IPS-NIHi7 (cell line): ENCODE measurements at regions not wholly inside any gene's neighbourhood (a gene's known extent, or its start where the extent isn't known, plus 50 kb on each side); places are given as distances from the start of the nearest gene placed in this dataset.
A peak's percentile ranks its signal among the peaks of the same experiment; 100 is the strongest.

Source experiments
- DNase-seq: peaks from one replicate; pipeline ENCODE4 v3.0.0; 2012; ENCODE audit warnings: mixed read lengths; ENCODE audit errors: extremely low spot score

DNA sequence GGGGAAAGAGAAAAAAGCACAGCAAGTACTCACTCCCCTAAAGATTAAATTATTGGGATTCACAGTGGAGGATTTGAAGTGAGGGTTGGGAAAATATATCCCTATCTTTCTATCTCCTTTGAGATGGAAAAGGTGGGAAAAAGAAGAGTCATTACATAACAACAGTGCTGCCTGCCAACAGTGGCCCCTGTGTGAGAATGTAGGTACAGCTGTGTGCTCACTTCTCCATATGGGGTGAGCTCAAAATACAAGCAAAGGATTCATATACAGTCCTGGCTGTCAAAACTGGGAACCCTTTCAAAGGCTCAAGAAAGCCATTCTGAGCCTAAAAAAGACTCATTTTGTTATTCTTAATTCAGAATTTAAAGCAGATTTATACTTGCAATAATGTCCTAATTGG, 458.5 kb downstream of the GPAM start:
- peak; percentile 16 for DNase-seq

DNA sequence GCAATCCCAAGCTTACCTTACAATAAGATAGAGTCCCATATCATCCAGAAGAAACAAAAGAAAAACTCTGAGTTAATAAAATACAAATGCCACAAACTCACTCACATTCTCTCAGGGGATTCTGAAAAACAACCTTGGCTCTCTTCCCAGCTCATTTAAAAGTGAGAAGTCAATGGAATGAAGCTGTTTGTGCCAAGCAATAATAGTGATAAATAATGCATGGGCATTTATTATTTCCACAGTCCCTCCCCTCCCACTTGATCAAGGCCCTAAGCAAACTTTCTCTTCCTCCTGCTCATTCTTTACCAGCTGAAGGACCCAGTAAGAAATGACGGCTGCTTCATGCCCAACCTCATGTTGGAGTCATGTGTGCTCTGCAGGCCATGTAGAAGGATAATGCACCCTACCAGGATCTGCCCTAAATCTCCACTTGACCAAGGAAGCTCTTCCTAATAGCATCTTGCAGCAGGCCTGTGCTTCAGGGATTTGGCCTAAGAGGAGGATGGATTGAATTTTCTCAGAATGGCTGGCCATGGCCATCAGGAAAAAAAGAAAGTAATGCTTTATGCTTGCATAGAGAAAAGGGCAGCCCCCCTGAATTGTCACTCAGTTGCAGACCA, 451.3 kb downstream of the GPAM start:
- no peak for DNase-seq

DNA sequence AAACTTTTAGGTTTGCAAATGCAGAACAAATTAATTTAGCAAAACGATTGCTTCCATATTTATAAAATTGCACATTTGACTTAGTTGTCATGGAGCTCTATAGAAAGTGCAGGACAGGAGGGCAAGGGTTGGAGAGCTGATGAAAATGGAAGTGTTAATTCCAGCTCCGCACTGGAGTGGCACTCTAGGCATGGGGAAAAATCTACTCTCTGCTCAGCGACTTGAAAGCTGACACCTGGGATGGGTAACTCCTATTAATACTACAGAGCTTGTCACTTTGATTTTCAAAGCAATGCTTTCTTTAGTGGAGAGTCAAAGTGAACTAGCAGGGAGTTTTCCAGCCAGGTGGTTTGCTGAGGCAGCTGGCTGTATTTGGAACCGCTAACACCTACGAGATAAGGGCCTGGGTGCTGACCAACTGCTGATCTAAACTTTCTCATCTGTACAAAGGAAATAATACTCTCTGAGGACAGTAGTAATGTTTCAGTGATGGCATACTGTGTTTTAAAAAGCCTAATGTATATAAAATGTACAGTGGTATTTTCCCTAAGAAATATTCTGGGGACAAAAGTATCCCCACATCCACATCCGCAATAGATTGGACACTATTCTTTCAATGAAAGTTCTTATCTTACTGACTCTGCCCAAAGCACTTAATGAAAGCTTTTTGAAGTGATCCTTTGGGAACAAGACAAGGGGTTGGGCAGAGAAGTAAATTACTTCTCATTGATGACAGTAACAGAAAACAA, 444.3 kb downstream of the GPAM start:
- peak; percentile 33 for DNase-seq

DNA sequence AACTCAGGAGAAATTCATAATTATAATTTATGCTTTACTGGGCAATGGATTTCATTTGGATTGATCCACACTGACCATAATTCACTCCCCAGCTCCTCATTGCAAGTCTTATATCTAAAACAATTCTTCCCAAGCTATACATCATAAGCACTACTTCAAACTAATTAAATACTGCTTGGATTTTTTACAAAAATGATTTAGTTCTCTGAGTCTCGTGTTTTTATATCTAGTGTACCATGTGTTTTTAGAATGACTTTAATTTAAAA, 443.8 kb downstream of the GPAM start:
- no peak for DNase-seq

DNA sequence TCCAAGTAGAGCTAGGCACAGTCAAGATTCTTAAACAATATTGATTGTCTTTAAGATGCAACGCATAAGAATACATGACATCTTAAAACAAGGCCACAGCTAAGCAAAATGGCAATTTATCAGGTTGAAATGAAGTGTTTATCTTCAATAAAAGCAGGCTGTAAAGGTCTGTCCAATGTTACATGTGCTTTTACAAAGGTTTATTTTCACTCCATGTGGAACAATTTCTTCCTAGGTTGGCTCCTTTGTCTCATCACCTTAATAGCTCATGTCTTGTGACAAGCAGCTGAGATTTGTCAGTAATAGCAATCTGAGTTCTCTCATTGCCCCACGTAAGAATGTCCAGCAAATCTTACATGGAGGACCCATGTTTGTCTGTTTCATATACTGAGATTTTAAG, 437.6 kb downstream of the GPAM start:
- DNase-seq = no peak

DNA sequence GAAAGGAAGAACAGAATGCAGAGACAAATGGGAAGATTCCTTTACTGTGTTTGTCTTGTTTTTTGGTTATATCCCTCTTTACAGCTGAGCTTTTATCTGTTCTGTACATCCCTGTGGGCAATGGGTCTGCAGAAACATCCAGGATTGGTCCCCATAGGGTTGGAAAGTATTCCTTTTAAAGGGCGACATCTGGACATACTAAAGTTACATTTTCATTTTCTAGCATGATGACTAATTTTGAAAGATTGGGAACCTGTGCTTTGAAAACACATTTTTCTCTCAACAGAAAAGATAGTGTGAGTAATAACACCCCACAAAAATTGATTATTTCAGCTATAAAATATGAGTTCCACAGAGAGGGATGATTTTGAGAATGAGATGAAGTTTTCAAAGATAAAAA, 435.8 kb downstream of the GPAM start:
- no peak for DNase-seq

DNA sequence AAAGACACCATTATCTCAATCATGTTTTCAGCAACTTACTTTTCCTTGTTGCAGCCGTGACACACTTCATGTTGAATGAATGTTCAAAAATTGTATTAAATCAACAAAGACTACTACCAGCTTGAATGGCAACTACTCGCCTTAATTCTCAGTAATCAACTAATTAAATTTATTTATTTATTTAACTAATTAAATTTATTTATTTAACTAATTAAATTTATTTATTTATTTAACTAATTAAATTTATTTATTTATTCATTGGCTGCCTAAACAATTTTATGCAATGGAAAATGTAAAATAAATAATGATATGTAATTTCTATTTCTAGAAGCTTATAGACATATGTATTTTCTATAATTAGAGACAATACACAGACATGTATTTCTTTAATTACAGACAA, 435.4 kb downstream of the GPAM start:
- DNase-seq = no peak

DNA sequence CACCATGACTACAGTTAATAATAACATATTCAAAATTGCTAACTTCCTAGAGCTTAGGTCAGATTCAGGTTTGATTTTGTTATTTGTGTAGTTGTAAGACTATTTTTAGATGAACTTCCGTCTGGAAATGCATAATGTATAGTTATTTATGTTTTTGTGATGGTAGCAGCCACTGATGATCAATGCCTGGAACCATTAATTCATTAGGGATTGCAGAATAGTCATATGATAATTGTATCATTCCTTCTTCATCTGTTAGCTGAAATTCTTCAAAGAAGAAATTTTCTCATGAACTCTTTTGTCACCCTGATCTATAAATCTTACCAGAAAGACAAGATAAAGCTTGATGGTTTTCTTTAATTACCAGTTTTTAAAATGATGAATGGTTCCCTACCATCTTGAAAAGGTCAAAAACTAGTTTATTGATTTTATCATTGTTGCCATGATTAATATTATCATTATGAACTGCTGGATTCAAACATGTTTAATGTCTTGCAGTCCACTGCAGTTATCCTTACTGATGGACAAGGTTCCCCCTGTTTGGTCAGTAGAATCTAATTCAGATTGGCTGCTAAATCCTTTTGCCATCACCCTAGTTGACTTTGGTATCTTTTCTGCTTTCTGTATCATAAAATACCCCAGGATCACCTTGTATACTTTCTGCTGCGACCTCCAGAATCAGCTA, 433.3 kb downstream of the GPAM start:
- DNase-seq = no peak

DNA sequence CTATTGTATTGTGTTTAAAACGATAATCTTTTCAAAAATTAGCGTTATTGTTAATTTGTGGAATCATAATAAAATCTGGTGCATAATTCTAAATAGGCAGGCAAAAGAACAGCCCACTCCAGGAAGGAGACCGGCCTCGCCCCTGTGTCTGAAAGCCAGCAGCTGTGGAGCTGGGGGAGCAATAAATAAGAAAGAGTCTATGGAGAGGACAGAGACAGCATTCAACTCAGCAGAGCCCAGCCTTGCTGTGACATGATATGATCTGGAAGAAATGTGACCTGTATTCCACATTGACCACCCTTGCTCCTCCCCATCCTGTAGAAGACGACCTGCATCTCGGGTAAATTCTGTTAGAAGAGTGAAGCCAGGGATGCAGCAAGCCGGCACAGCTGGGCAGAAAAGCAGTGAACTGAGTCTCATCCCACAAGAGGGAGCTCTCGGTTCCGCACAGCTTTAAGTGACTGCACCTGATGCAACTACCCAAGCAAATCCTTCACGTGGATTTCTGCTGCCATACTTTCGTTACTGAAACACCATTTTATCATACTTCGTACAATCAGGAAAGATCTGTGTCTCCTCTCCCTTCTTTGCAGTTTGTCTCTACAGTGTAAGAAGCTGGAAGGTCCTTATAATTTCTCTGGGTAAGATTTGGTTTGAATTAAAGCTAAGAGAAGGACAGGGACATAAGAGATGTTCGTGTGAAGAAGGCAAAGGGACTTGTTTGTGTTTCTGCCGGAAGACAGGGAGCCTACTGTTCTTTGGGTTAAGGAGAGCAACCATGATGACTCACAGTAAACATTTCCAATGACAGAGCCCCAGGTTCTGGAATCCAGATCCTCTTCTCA, 427.1 kb downstream of the GPAM start:
- peak; percentile 73 for DNase-seq

DNA sequence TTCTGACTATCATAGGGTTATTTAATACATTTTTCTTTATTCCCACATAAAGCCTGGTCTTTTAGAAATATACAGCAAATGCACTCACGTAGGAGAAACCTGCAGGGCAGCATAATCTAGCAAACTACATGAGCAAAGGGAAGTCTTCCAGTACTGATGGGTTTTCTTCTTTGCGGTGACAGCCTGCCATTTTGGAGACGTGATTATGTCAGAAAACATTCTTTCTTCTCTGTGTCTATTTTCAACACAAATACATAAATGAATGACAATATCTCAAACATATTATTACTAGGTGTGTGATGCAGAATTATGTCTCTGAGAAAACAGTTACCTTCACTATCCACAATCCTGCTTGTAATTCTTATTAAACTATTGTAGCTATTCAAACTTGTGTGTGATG, 425.0 kb downstream of the GPAM start:
- DNase-seq = no peak

DNA sequence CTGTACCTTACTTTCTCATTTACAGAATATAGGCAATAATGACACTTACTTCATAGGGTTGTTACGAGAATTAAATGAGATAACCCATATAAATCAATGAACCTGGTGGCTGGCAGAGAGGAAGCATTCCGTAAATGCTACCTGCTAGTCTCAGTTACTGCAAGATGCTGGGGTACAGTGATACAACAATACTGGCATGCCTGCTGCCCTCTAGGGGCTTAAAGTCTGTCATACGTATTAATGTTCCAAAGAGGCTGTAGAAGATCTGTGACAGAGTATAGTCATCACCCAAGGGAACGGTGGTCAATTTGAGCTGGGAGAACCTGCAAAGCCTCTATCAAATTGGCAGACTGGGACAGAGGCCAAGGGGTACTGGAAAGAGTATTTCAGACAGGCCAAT, 421.5 kb downstream of the GPAM start:
- no peak for DNase-seq

DNA sequence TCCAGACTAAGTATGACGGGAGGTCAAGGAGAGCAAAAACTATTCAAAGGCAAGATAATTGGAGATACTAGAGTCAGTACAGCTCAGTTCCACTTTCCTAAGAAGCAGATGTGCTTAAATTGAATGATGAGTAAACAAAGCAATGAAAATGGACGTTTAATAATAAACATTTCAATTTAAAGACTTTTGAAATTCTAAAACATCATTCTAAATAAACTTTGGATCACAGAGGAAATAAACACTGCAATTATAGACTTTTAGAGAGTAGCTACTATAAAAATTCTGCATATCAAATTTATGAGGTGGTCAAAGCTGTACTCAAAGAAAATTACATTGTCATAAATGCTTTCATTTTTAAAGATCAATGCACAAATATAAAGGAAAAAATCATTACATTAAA, 418.3 kb downstream of the GPAM start:
- no peak for DNase-seq

DNA sequence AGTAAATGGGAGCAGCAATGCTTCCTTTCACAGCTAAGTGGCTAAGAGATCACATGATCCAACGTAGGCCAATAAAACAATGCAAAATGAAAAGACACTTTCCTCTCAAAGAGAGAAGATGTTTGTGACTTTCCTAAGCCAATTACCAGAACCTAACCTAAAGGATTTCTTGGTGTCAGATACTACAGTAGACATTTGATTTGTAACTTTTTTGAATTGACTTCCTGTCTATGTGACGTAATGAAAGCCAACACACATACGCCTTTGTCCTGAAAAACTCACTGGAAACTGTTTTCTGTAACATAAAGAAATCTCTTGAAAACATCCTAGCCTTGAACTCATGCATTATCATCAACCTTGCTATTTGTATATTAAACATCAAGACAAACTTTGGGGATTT, 417.1 kb downstream of the GPAM start:
- DNase-seq = no peak

DNA sequence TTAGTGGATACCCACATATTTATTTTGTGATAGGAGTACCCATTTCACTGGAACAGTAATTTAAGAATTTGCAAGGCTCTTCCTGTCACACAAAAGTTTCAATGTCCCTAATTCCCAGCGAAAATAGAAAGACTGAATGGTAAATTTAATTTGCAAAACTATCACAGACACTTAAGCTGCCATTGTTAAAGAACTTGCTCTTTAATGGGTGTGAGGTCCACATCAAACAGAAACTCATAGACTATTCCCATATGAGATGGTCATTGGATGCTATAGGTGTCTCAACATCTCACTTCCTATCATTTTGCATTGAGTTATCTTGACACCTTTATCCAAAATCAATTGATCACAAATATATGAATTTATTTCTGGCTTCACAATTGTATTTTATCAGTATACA, 415.9 kb downstream of the GPAM start:
- DNase-seq = no peak

DNA sequence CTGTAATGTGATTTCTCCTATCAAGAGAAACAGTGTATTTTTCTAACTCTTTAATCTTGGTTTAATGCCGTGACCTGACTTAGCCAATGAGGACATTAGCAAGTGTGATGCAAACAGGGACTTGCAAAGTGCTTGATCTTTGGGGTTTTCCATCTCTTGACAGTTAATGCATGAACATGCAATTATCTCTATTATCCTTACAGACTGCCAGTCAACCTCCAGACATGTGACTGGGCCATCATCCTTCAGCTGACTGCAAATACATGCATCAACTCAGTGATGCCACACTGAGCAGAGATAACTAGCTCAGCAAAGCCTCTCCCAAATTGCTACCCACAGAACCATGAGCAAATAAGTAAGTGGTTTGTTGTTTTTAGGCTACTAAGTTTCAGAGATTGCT, 409.6 kb downstream of the GPAM start:
- DNase-seq = no peak

DNA sequence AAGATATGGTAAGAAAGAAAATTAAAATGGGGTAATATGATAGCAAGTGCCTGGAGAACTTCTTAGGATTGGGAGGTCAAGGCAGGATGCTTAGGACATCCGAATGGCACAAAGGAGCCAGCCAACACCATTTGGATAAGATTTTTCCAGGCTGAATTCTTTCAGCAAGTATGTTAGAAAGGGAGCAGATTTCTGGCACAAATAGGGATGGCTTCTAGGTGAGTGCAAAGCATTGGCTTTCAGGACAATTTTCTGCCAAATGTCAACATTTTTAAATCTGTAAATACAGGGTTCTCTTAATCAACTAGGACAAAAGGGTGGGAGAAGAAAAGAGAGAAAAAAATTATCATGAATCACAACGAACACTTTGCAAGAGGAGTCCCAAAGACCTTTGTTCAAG, 409.1 kb downstream of the GPAM start:
- no peak for DNase-seq

DNA sequence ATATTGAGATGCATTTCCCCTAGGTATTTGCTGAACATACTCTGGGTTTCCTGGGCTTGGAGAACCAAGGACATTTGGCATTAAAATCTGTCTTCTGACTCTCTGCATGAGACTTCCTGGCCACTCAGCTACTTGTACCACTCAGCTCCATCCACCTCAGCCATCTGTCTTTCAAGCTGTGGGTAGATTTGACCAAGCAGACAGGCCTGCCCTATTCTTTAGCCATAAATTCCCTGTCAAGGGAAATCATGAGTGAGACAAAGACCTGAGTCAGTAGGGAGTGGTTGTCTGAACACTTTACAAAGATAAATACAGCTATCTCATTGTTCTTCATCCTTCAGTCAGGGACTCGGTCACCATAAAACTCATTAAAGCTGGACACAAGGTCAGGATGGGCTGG, 399.1 kb downstream of the GPAM start:
- DNase-seq = no peak

DNA sequence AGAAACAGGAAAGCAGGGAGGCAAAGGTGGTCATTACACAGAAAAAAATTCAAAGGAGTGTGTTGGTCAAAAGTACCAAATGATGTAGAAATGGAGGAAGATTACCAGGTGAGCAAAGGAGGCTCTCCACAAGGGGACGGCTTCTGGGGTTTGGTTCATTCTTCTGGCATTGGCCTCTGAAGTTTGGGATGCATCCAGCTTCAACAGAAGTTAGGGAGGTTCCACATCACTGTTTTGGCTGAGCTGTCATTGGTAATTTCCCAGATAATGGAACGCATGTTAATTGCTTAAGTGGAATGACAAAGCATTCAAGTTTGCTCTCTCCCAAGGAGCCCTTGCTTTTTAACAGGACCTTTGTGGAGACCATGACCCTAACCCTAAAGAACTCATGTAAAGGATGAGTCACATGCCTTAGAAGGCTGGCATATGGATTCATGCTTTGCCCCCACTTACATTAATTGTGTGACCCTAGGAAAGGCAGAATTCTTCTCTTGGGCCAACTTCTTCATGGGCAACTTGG, 398.6 kb downstream of the GPAM start:
- peak; percentile 10 for DNase-seq

DNA sequence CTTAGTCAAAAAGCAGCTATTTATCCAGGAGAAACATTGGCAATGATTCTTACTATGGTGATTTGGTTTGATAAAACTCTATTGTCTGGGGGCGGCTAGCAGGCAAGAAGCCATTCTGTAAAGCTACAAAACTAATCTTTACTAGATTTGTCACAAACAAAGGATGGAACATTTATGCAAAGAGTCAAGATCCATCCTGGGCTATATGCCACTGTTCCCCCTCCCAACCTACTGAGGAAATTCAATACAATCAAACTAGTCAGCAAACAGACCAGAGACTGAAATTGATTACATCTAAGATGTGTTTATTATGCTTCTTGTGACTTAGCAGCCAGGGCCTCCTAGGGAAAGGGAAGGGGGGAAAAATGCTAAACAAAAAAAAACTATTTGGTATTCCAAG, 397.6 kb downstream of the GPAM start:
- no peak for DNase-seq

DNA sequence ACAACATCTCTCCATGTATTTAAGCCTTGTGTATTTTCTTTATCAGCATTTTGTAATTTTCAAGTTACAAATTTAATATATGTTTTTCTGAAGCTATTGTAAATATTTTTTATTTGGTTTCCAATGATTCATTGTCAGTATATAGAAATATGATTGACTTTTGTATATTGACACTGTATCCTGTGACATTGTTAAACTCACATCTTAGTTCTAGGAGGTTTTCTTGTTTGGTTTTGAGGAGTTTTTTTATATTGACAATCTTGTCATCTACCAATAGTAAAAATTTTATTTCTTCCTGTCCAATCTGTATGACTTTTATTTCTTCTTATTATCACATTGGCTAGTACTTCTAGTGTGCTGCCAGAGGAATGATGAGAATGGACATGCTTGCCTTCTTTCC, 393.7 kb downstream of the GPAM start:
- DNase-seq = no peak

DNA sequence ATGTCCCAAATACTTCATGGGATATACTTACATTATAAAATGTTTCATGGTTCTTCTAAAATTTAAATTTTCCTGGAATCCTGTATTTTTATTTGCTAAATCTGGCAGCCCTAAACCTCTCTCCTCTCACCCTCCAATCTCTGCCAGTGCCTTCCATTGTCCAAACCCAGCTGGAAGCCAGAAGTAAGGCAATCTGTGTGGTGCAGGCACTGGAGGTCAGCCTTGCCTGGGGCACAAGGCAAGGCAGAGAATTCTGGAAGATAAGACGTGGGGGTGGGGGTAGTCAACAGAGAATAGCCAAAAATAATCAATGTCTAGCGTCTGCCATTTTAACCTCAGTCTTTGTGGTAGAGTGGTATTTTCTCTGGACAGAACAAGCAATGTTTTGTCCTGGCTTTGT, 381.7 kb downstream of the GPAM start:
- DNase-seq = peak; percentile 18

DNA sequence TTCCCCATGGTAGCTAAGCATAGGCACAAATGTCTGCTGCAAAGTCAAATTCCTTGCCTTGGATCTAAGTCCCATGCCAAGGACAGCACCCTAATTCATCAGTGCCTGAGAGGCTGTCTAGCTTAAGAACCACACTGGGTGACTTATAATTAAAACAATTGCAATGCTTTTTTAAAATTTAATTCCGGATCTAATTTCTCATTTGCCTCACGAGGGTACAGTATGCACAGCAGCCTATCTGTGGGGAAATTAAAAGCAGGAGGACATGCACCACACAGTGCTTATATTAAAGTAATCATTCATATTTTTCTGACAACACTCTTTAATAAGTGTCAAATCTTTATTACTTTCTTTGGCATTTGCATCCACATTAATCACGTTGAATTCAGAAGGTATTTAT, 378.8 kb downstream of the GPAM start:
- DNase-seq = no peak
